SK-N-SH (cell line): ENCODE measurements at regions not wholly inside any gene's neighbourhood (a gene's known extent, or its start where the extent isn't known, plus 50 kb on each side); places are given as distances from the start of the nearest gene placed in this dataset.

Source experiments
- ELF1 ChIP-seq: IDR thresholded peaks from 2 replicates; pipeline ENCODE4 v1.4.0; 2012
- IRF3 ChIP-seq: fragments of 150-350 bp; IDR thresholded peaks from 2 replicates; pipeline ENCODE4 v1.6.1; 2016; ENCODE audit warnings: mild to moderate bottlenecking, low read depth, low read length
- MEF2A ChIP-seq: IDR thresholded peaks from 2 replicates; pipeline ENCODE4 v1.4.0; 2012; ENCODE audit warnings: low read depth, borderline replicate concordance
- MXI1 ChIP-seq: IDR thresholded peaks from 2 replicates; pipeline ENCODE4 v1.6.1; 2012; ENCODE audit warnings: mild to moderate bottlenecking, low read depth, low read length, improper control_type of control experiment
- NFIC ChIP-seq: IDR thresholded peaks from 2 replicates; pipeline ENCODE4 v1.4.0; 2012; ENCODE audit warnings: borderline replicate concordance
- POLR2AphosphoS5 ChIP-seq: IDR thresholded peaks from 2 replicates; pipeline ENCODE4 v1.6.1; 2012; ENCODE audit warnings: low read depth, low read length
- REST ChIP-seq: IDR thresholded peaks from 2 replicates; pipeline ENCODE4 v1.6.1; 2012; ENCODE audit warnings: mild to moderate bottlenecking, low read depth, low read length, moderate library complexity
- RXRA ChIP-seq: IDR thresholded peaks from 2 replicates; pipeline ENCODE4 v1.4.0; 2012; ENCODE audit warnings: low read depth, mild to moderate bottlenecking, borderline replicate concordance
- USF2 ChIP-seq: fragments of 150-350 bp; IDR thresholded peaks from 2 replicates; pipeline ENCODE4 v1.6.1; 2017; ENCODE audit warnings: antibody characterized with exemption, low read length, low read depth, borderline replicate concordance
- YY1 ChIP-seq: IDR thresholded peaks from 2 replicates; pipeline ENCODE4 v1.4.0; 2012; ENCODE audit warnings: low read depth, mild to moderate bottlenecking
- TF ChIP-seq, protein P1 (sequence below): fragments of 200-600 bp; sonication (generic); IDR thresholded peaks from 2 replicates; pipeline ENCODE4 v1.6.1; 2017; ENCODE audit warnings: antibody characterized with exemption, mild to moderate bottlenecking, moderate library complexity
- TF ChIP-seq, protein P2 (sequence below): IDR thresholded peaks from 2 replicates; pipeline ENCODE4 v1.4.0; 2012; ENCODE audit warnings: low read depth

- no peak for TF ChIP-seq ELF1
- no peak for TF ChIP-seq NFIC
- TF ChIP-seq, protein P1, sequence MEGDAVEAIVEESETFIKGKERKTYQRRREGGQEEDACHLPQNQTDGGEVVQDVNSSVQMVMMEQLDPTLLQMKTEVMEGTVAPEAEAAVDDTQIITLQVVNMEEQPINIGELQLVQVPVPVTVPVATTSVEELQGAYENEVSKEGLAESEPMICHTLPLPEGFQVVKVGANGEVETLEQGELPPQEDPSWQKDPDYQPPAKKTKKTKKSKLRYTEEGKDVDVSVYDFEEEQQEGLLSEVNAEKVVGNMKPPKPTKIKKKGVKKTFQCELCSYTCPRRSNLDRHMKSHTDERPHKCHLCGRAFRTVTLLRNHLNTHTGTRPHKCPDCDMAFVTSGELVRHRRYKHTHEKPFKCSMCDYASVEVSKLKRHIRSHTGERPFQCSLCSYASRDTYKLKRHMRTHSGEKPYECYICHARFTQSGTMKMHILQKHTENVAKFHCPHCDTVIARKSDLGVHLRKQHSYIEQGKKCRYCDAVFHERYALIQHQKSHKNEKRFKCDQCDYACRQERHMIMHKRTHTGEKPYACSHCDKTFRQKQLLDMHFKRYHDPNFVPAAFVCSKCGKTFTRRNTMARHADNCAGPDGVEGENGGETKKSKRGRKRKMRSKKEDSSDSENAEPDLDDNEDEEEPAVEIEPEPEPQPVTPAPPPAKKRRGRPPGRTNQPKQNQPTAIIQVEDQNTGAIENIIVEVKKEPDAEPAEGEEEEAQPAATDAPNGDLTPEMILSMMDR = no peak
- TF ChIP-seq REST = no peak
- TF ChIP-seq MEF2A = no peak
- no peak for TF ChIP-seq IRF3
- no peak for TF ChIP-seq MXI1
- TF ChIP-seq, protein P2, sequence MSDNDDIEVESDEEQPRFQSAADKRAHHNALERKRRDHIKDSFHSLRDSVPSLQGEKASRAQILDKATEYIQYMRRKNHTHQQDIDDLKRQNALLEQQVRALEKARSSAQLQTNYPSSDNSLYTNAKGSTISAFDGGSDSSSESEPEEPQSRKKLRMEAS = no peak
- no peak for TF ChIP-seq POLR2AphosphoS5
- no peak for TF ChIP-seq USF2
- TF ChIP-seq RXRA = no peak
- no peak for TF ChIP-seq YY1
Measured at GRCh38 chrX:1134976-1135375, 77.5 kb downstream of the CRLF2 start.
